Immature natural killer cell (primary cell): ENCODE measurements at regions not wholly inside any gene's neighbourhood (a gene's known extent, or its start where the extent isn't known, plus 50 kb on each side); places are given as distances from the start of the nearest gene placed in this dataset.

ENCODE experiments used
- DNase-seq, 3 donors: peaks; one replicate each; pipeline ENCODE4 v3.0.0; 2022; ENCODE audit warnings: mixed read lengths in 1 of 3
- H3K27ac Mint-ChIP-seq, 6 donors: one replicate each; pipeline ENCODE4 v1.8.0; 2020; ENCODE audit warnings: mixed read lengths in 6 of 6, mild to moderate bottlenecking in 5 of 6, inconsistent platforms in 4 of 6, moderate library complexity in 3 of 6
- H3K27me3 Mint-ChIP-seq, 3 donors: one replicate each; pipeline ENCODE4 v1.8.0; 2020 to 2021; ENCODE audit warnings: low read depth in 3 of 3, mild to moderate bottlenecking in 3 of 3, mixed read lengths in 3 of 3, moderate library complexity in 3 of 3, inconsistent platforms in 1 of 3
- H3K36me3 Mint-ChIP-seq, 3 donors: one replicate each; pipeline ENCODE4 v1.8.0; 2020; ENCODE audit warnings: mixed read lengths in 3 of 3, inconsistent platforms in 2 of 3, mild to moderate bottlenecking in 2 of 3
- H3K4me1 Mint-ChIP-seq, 2 donors: one replicate each; pipeline ENCODE4 v1.8.0; 2020; ENCODE audit warnings: inconsistent platforms in 2 of 2, mild to moderate bottlenecking in 2 of 2, mixed read lengths in 2 of 2, moderate library complexity in 1 of 2
- H3K4me3 Mint-ChIP-seq, 5 donors: one replicate each; pipeline ENCODE4 v1.8.0; 2020; ENCODE audit warnings: mild to moderate bottlenecking in 5 of 5, mixed read lengths in 5 of 5, inconsistent platforms in 3 of 5, moderate library complexity in 3 of 5
- H3K9me3 Mint-ChIP-seq, 6 donors: one replicate each; pipeline ENCODE4 v1.8.0; 2020; ENCODE audit warnings: mild to moderate bottlenecking in 6 of 6, mixed read lengths in 6 of 6, inconsistent platforms in 4 of 6, moderate library complexity in 3 of 6

GRCh38 chr21:27083144-27083543 lies 116.3 kb upstream of the ADAMTS5 start:
- Mint-ChIP-seq H3K4me3 (no peak overlapping the region), H3K27ac (no peak overlapping the region)

GRCh38 chr21:27082431-27083010 lies 115.6 kb upstream of the ADAMTS5 start:
- no peak for DNase-seq
- Mint-ChIP-seq H3K27ac (no peak overlapping the region), H3K36me3 (no peaks in the 10 kb centered on the region), H3K27me3 (no peaks in the 10 kb centered on the region), H3K4me1 (no peaks in the 10 kb centered on the region), H3K4me3 (no peak overlapping the region), H3K9me3 (peaks cover 0 to 5% (median 2%) of the 10 kb centered on the region in 6 donors)

More at GRCh38 chr21:27083144-27083543, 116.3 kb upstream of the ADAMTS5 start:
- DNase-seq: no peak
- Mint-ChIP-seq H3K36me3 (no peaks in the 10 kb centered on the region), H3K4me1 (no peaks in the 10 kb centered on the region), H3K27me3 (no peaks in the 10 kb centered on the region), H3K9me3 (peaks cover 0 to 5% (median 2%) of the 10 kb centered on the region in 6 donors)

- Mint-ChIP-seq H3K4me3 (no peak overlapping the region), H3K9me3 (peaks cover 0 to 6% (median 2%) of the 10 kb centered on the region in 6 donors), H3K27ac (no peak overlapping the region)
These were observed 112.8 kb upstream of the ADAMTS5 start for GRCh38 chr21:27079636-27080240.

GRCh38 chr21:27078915-27079314 lies 112.0 kb upstream of the ADAMTS5 start:
- Mint-ChIP-seq H3K9me3 (peaks cover 0 to 6% (median 1%) of the 10 kb centered on the region in 6 donors), H3K27me3 (no peaks in the 10 kb centered on the region), H3K4me1 (no peaks in the 10 kb centered on the region), H3K36me3 (no peaks in the 10 kb centered on the region), H3K27ac (no peak overlapping the region), H3K4me3 (no peak overlapping the region)
- no peak for DNase-seq

More at GRCh38 chr21:27079636-27080240, 112.8 kb upstream of the ADAMTS5 start:
- Mint-ChIP-seq H3K36me3 (no peaks in the 10 kb centered on the region), H3K4me1 (no peaks in the 10 kb centered on the region), H3K27me3 (no peaks in the 10 kb centered on the region)
- DNase-seq: no peak

- Mint-ChIP-seq H3K36me3 (no peaks in the 10 kb centered on the region), H3K9me3 (peaks cover 0 to 9% (median 0%) of the 10 kb centered on the region in 6 donors), H3K27ac (no peak overlapping the region), H3K4me1 (no peaks in the 10 kb centered on the region), H3K27me3 (no peaks in the 10 kb centered on the region), H3K4me3 (no peak overlapping the region)
- DNase-seq: no peak
These were observed 110.6 kb upstream of the ADAMTS5 start for GRCh38 chr21:27077501-27077900.

GRCh38 chr21:27076025-27076424 lies 109.1 kb upstream of the ADAMTS5 start:
- no peak overlapping the region for H3K4me3 Mint-ChIP-seq
- DNase-seq: no peak
- no peaks in the 10 kb centered on the region for H3K4me1 Mint-ChIP-seq
- H3K27ac Mint-ChIP-seq: no peak overlapping the region
- no peaks in the 10 kb centered on the region for H3K36me3 Mint-ChIP-seq
- H3K9me3 Mint-ChIP-seq: peaks cover 0 to 9% (median 0%) of the 10 kb centered on the region in 6 donors
- H3K27me3 Mint-ChIP-seq: no peaks in the 10 kb centered on the region

GRCh38 chr21:27070861-27071670 lies 104.2 kb upstream of the ADAMTS5 start:
- H3K36me3 Mint-ChIP-seq: no peaks in the 10 kb centered on the region
- H3K4me1 Mint-ChIP-seq: no peaks in the 10 kb centered on the region
- no peak overlapping the region for H3K4me3 Mint-ChIP-seq
- peaks cover 0 to 9% (median 2%) of the 10 kb centered on the region in 6 donors for H3K9me3 Mint-ChIP-seq
- no peaks in the 10 kb centered on the region for H3K27me3 Mint-ChIP-seq
- no peak overlapping the region for H3K27ac Mint-ChIP-seq
- no peak for DNase-seq

GRCh38 chr21:27068811-27069210 lies 101.9 kb upstream of the ADAMTS5 start:
- Mint-ChIP-seq H3K4me1 (no peaks in the 10 kb centered on the region), H3K27me3 (peaks cover 0 to 2% (median 0%) of the 10 kb centered on the region in 3 donors), H3K4me3 (no peak overlapping the region), H3K36me3 (no peaks in the 10 kb centered on the region), H3K9me3 (peaks cover 2 to 23% (median 14%) of the 10 kb centered on the region in 6 donors), H3K27ac (no peak overlapping the region)
- DNase-seq: no peak

GRCh38 chr21:27067226-27067625 lies 100.3 kb upstream of the ADAMTS5 start:
- Mint-ChIP-seq H3K4me3 (no peak overlapping the region), H3K27me3 (peaks cover 0 to 2% (median 0%) of the 10 kb centered on the region in 3 donors), H3K36me3 (no peaks in the 10 kb centered on the region), H3K4me1 (no peaks in the 10 kb centered on the region), H3K9me3 (peaks cover 10 to 37% (median 18%) of the 10 kb centered on the region in 6 donors), H3K27ac (no peak overlapping the region)
- DNase-seq: no peak

GRCh38 chr21:27062443-27062842 lies 95.6 kb upstream of the ADAMTS5 start:
- no peak for DNase-seq
- Mint-ChIP-seq H3K9me3 (peaks cover 9 to 42% (median 14%) of the 10 kb centered on the region in 6 donors), H3K27me3 (peaks cover 0 to 2% (median 0%) of the 10 kb centered on the region in 3 donors), H3K4me1 (no peaks in the 10 kb centered on the region), H3K36me3 (no peaks in the 10 kb centered on the region), H3K4me3 (no peak overlapping the region), H3K27ac (no peak overlapping the region)

- H3K27ac Mint-ChIP-seq: no peak overlapping the region
- no peak for DNase-seq
- H3K9me3 Mint-ChIP-seq: peaks cover 9 to 43% (median 16%) of the 10 kb centered on the region in 6 donors
- peaks cover 0 to 2% (median 0%) of the 10 kb centered on the region in 3 donors for H3K27me3 Mint-ChIP-seq
- no peaks in the 10 kb centered on the region for H3K36me3 Mint-ChIP-seq
- no peak overlapping the region for H3K4me3 Mint-ChIP-seq
- H3K4me1 Mint-ChIP-seq: no peaks in the 10 kb centered on the region
These were observed 94.9 kb upstream of the ADAMTS5 start for GRCh38 chr21:27061770-27062169.

GRCh38 chr21:27060190-27060589 lies 93.3 kb upstream of the ADAMTS5 start:
- Mint-ChIP-seq H3K4me3 (no peak overlapping the region), H3K27ac (no peak overlapping the region), H3K4me1 (no peaks in the 10 kb centered on the region), H3K36me3 (no peaks in the 10 kb centered on the region), H3K9me3 (peaks cover 9 to 40% (median 13%) of the 10 kb centered on the region in 6 donors), H3K27me3 (peaks cover 0 to 2% (median 0%) of the 10 kb centered on the region in 3 donors)
- no peak for DNase-seq

- no peaks in the 10 kb centered on the region for H3K36me3 Mint-ChIP-seq
- no peak for DNase-seq
- H3K4me1 Mint-ChIP-seq: no peaks in the 10 kb centered on the region
- H3K27ac Mint-ChIP-seq: no peak overlapping the region
- H3K9me3 Mint-ChIP-seq: peaks cover 5 to 27% (median 8%) of the 10 kb centered on the region in 6 donors
- H3K27me3 Mint-ChIP-seq: no peaks in the 10 kb centered on the region
- no peak overlapping the region for H3K4me3 Mint-ChIP-seq
These were observed 92.1 kb upstream of the ADAMTS5 start for GRCh38 chr21:27058673-27059605.
